CD4-positive, CD25-positive, alpha-beta regulatory T cell (primary cell): ENCODE measurements at regions not wholly inside any gene's neighbourhood (a gene's known extent, or its start where the extent isn't known, plus 50 kb on each side); places are given as distances from the start of the nearest gene placed in this dataset.

ENCODE experiments used
- ATAC-seq, 2 donors: fragments of 150-1000 bp; cut with Tn5 transposase; one replicate each; pipeline ENCODE4 v1.10.0; 2021; ENCODE audit warnings: low read depth in 2 of 2, moderate number of reproducible peaks in 2 of 2, moderate library complexity in 1 of 2
- DNase-seq, 3 donors: peaks; one replicate each; pipeline versions ENCODE4 v3.0.0 to v3.0.0-alpha.2; 2012 to 2022; ENCODE audit warnings: mixed read lengths in 1 of 3
- H3K27ac ChIP-seq: one replicate; pipeline ENCODE4 v1.7.0; 2013; ENCODE audit warnings: mild to moderate bottlenecking, low read length; ENCODE audit not compliant: insufficient read depth, poor library complexity, severe bottlenecking
- H3K27me3 ChIP-seq: one replicate; pipeline ENCODE4 v1.7.0; 2013; ENCODE audit warnings: low read length; ENCODE audit not compliant: control insufficient read depth, insufficient read depth
- H3K36me3 ChIP-seq: one replicate; pipeline ENCODE4 v1.7.0; 2013; ENCODE audit warnings: mild to moderate bottlenecking, low read length, moderate library complexity; ENCODE audit not compliant: control insufficient read depth, insufficient read depth
- H3K4me1 ChIP-seq: 2 replicates; pipeline ENCODE4 v1.7.0; 2013; ENCODE audit warnings: mild to moderate bottlenecking, low read length; ENCODE audit not compliant: insufficient read depth, control insufficient read depth, poor library complexity, severe bottlenecking
- H3K4me3 ChIP-seq: one replicate; pipeline ENCODE4 v1.7.0; 2013; ENCODE audit warnings: low read depth, mild to moderate bottlenecking, low read length, moderate library complexity
- H3K9me3 ChIP-seq, 2 experiments: 1 replicate in 1 of 2; 2 replicates in 1 of 2; pipeline ENCODE4 v1.7.0; 2013; ENCODE audit warnings: low read length in 2 of 2, mild to moderate bottlenecking in 1 of 2, moderate library complexity in 1 of 2; ENCODE audit not compliant: control insufficient read depth in 2 of 2
- H3K27ac Mint-ChIP-seq, 3 donors: one replicate each; pipeline ENCODE4 v1.8.0; 2020 to 2022; ENCODE audit warnings: mild to moderate bottlenecking in 3 of 3, mixed read lengths in 3 of 3, moderate library complexity in 2 of 3
- H3K27me3 Mint-ChIP-seq: one replicate; pipeline ENCODE4 v1.8.0; 2022; ENCODE audit warnings: mild to moderate bottlenecking, mixed read lengths
- H3K36me3 Mint-ChIP-seq: one replicate; pipeline ENCODE4 v1.8.0; 2020; ENCODE audit warnings: mixed read lengths
- H3K4me1 Mint-ChIP-seq, 4 donors: one replicate each; pipeline ENCODE4 v1.8.0; 2020 to 2022; ENCODE audit warnings: mixed read lengths in 4 of 4, mild to moderate bottlenecking in 1 of 4
- H3K4me3 Mint-ChIP-seq, 4 donors: one replicate each; pipeline ENCODE4 v1.8.0; 2020 to 2022; ENCODE audit warnings: mild to moderate bottlenecking in 4 of 4, mixed read lengths in 4 of 4, moderate library complexity in 3 of 4
- H3K9me3 Mint-ChIP-seq, 7 donors: one replicate each; pipeline ENCODE4 v1.8.0; 2020 to 2022; ENCODE audit warnings: mixed read lengths in 7 of 7, mild to moderate bottlenecking in 3 of 7, moderate library complexity in 2 of 7

- H3K4me1 Mint-ChIP-seq = no peaks in the 10 kb centered on the region
- Histone ChIP-seq H3K4me3 (no peak overlapping the region), H3K9me3 (no peaks in the 10 kb centered on the region), H3K27ac (no peak overlapping the region), H3K4me1 (no peaks in the 10 kb centered on the region), H3K27me3 (no peaks in the 10 kb centered on the region), H3K36me3 (no peaks in the 10 kb centered on the region)
- ATAC-seq (no peak), DNase-seq (no peak)
- H3K27me3 Mint-ChIP-seq = peaks cover 4% of the 10 kb centered on the region
- peaks cover 0 to 2% (median 0%) of the 10 kb centered on the region in 7 donors for H3K9me3 Mint-ChIP-seq
- no peak overlapping the region for H3K4me3 Mint-ChIP-seq
- no peak overlapping the region for H3K27ac Mint-ChIP-seq
- no peaks in the 10 kb centered on the region for H3K36me3 Mint-ChIP-seq
These were observed 114.4 kb upstream of the GADD45A start for GRCh38 chr1:67570486-67571143.

- no peaks in the 10 kb centered on the region for H3K27me3 Mint-ChIP-seq
- H3K27ac Mint-ChIP-seq = no peak overlapping the region
- Histone ChIP-seq H3K4me1 (no peaks in the 10 kb centered on the region), H3K36me3 (no peaks in the 10 kb centered on the region), H3K4me3 (no peak overlapping the region), H3K27me3 (no peaks in the 10 kb centered on the region), H3K9me3 (no peaks in the 10 kb centered on the region), H3K27ac (no peak overlapping the region)
- DNase-seq = no peak
- peaks cover 0 to 2% (median 0%) of the 10 kb centered on the region in 7 donors for H3K9me3 Mint-ChIP-seq
- no peaks in the 10 kb centered on the region for H3K4me1 Mint-ChIP-seq
- H3K4me3 Mint-ChIP-seq = no peak overlapping the region
- no peaks in the 10 kb centered on the region for H3K36me3 Mint-ChIP-seq
- no peak for ATAC-seq
These were observed 113.6 kb upstream of the GADD45A start for GRCh38 chr1:67571406-67571805.

- no peaks in the 10 kb centered on the region for H3K27me3 ChIP-seq
- no peak overlapping the region for H3K4me3 ChIP-seq
- H3K36me3 ChIP-seq = no peaks in the 10 kb centered on the region
- Mint-ChIP-seq H3K27ac (no peak overlapping the region), H3K4me3 (no peak overlapping the region), H3K27me3 (no peaks in the 10 kb centered on the region), H3K36me3 (no peaks in the 10 kb centered on the region), H3K9me3 (peaks cover 0 to 2% (median 0%) of the 10 kb centered on the region in 7 donors), H3K4me1 (no peaks in the 10 kb centered on the region)
- no peaks in the 10 kb centered on the region for H3K9me3 ChIP-seq
- no peaks in the 10 kb centered on the region for H3K4me1 ChIP-seq
- no peak for ATAC-seq
- H3K27ac ChIP-seq = no peak overlapping the region
- no peak for DNase-seq
These were observed 113.0 kb upstream of the GADD45A start for GRCh38 chr1:67571901-67572593.

GRCh38 chr1:67572594-67573221 is 112.3 kb upstream of the GADD45A start:
- Mint-ChIP-seq H3K4me1 (no peaks in the 10 kb centered on the region), H3K9me3 (peaks cover 0 to 2% (median 0%) of the 10 kb centered on the region in 7 donors), H3K27ac (no peak overlapping the region), H3K4me3 (no peak overlapping the region), H3K36me3 (no peaks in the 10 kb centered on the region), H3K27me3 (no peaks in the 10 kb centered on the region)
- no peak for ATAC-seq
- DNase-seq = no peak
- no peaks in the 10 kb centered on the region for H3K9me3 ChIP-seq
- H3K27ac ChIP-seq = no peak overlapping the region
- no peaks in the 10 kb centered on the region for H3K4me1 ChIP-seq
- H3K4me3 ChIP-seq = no peak overlapping the region
- no peaks in the 10 kb centered on the region for H3K36me3 ChIP-seq
- H3K27me3 ChIP-seq = no peaks in the 10 kb centered on the region

- H3K36me3 Mint-ChIP-seq = no peaks in the 10 kb centered on the region
- H3K36me3 ChIP-seq = no peaks in the 10 kb centered on the region
- H3K27ac ChIP-seq = no peak overlapping the region
- H3K4me3 Mint-ChIP-seq = no peak overlapping the region
- H3K4me1 ChIP-seq = no peaks in the 10 kb centered on the region
- H3K27me3 Mint-ChIP-seq = no peaks in the 10 kb centered on the region
- H3K4me3 ChIP-seq = no peak overlapping the region
- no peaks in the 10 kb centered on the region for H3K9me3 ChIP-seq
- H3K4me1 Mint-ChIP-seq = no peaks in the 10 kb centered on the region
- H3K27me3 ChIP-seq = no peaks in the 10 kb centered on the region
- no peak overlapping the region for H3K27ac Mint-ChIP-seq
- DNase-seq (no peak), ATAC-seq (no peak)
- peaks cover 0 to 2% (median 0%) of the 10 kb centered on the region in 7 donors for H3K9me3 Mint-ChIP-seq
These were observed 111.6 kb upstream of the GADD45A start for GRCh38 chr1:67573311-67573872.

- no peak overlapping the region for H3K4me3 ChIP-seq
- Mint-ChIP-seq H3K9me3 (peaks cover 0 to 2% (median 0%) of the 10 kb centered on the region in 7 donors), H3K4me1 (no peaks in the 10 kb centered on the region), H3K27me3 (no peaks in the 10 kb centered on the region), H3K27ac (no peak overlapping the region), H3K4me3 (no peak overlapping the region), H3K36me3 (no peaks in the 10 kb centered on the region)
- no peaks in the 10 kb centered on the region for H3K36me3 ChIP-seq
- H3K27me3 ChIP-seq = no peaks in the 10 kb centered on the region
- DNase-seq (no peak), ATAC-seq (no peak)
- H3K4me1 ChIP-seq = no peaks in the 10 kb centered on the region
- no peaks in the 10 kb centered on the region for H3K9me3 ChIP-seq
- H3K27ac ChIP-seq = no peak overlapping the region
These were observed 110.8 kb upstream of the GADD45A start for GRCh38 chr1:67574221-67574620.

GRCh38 chr1:67575861-67576260 is 109.1 kb upstream of the GADD45A start:
- no peaks in the 10 kb centered on the region for H3K36me3 ChIP-seq
- Mint-ChIP-seq H3K4me1 (no peaks in the 10 kb centered on the region), H3K27ac (no peak overlapping the region), H3K27me3 (no peaks in the 10 kb centered on the region), H3K4me3 (no peak overlapping the region), H3K36me3 (no peaks in the 10 kb centered on the region), H3K9me3 (peaks cover 0 to 4% (median 0%) of the 10 kb centered on the region in 7 donors)
- ATAC-seq (no peak), DNase-seq (no peak)
- H3K4me1 ChIP-seq = no peaks in the 10 kb centered on the region
- H3K9me3 ChIP-seq = no peaks in the 10 kb centered on the region
- no peak overlapping the region for H3K4me3 ChIP-seq
- H3K27ac ChIP-seq = no peak overlapping the region
- no peaks in the 10 kb centered on the region for H3K27me3 ChIP-seq
